ENCODE measurements at regions not wholly inside any gene's neighbourhood (a gene's known extent, or its start where the extent isn't known, plus 50 kb on each side); places are given as distances from the start of the nearest gene placed in this dataset.

DNA sequence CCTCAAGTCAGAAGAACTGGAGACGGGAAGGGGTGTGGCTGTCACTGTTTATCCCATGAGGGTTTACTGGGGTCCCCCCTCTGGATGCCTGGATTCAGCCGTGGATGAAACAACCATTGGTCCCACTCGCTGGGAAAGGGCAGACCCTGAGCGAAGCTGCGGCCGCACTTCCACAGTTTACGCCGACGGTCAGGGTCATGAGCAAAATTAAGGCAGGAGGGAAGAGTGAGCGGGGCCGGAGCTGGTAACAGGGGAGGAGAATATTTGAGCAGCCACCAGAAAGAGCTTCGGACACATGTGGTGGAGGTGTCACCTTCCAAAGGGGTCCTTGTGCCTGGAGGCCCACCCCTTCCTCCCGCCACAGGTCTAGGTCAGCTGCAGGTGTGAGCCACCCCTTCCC lies 344.9 kb downstream of the BRD1 start:
- no peak for TF ChIP-seq ZFX (IDR thresholded peaks at IDR 0.05; ENCODE audit: borderline replicate concordance)
- TF ChIP-seq, protein P1, sequence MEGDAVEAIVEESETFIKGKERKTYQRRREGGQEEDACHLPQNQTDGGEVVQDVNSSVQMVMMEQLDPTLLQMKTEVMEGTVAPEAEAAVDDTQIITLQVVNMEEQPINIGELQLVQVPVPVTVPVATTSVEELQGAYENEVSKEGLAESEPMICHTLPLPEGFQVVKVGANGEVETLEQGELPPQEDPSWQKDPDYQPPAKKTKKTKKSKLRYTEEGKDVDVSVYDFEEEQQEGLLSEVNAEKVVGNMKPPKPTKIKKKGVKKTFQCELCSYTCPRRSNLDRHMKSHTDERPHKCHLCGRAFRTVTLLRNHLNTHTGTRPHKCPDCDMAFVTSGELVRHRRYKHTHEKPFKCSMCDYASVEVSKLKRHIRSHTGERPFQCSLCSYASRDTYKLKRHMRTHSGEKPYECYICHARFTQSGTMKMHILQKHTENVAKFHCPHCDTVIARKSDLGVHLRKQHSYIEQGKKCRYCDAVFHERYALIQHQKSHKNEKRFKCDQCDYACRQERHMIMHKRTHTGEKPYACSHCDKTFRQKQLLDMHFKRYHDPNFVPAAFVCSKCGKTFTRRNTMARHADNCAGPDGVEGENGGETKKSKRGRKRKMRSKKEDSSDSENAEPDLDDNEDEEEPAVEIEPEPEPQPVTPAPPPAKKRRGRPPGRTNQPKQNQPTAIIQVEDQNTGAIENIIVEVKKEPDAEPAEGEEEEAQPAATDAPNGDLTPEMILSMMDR (IDR thresholded peaks at IDR 0.05), result no peak
- H3K27ac ChIP-seq, result no peak overlapping the region

DNA sequence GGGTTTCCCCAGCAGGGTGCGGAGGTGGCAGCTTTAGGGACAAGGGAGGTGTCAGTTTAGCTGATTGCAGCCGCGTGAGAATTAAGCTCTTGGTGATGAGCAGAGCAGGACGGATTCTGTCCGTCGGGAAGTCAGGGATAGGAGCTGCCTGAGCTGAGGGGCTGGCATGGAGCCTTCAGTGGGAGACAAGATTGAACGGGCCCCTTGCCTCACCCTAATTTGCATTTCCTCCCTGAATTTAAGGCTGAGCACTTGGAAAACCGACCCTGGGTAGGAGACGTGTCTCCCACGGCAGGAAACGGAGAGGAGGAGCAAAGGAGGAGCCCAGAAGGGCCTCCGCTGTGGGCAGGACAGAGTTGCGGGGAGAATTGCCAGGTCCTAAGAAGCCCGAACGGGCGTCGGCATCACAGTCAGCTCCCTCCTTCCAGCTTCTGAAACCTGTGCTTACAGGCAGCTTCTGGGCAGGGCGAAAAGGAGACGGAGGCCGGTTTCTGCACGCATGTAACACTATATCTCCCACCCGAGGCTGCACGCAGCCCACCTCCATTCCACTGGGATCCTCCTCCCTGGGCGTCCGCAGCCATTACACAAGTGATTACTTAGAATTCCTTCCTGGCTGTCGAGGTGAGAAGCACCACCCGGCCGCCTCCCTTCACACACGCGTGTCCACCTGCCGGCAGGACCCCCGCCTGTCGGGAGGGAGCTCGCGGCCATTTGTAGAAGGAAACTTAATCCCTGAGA lies 345.8 kb downstream of the BRD1 start:
- no peak for TF ChIP-seq ZFX (IDR thresholded peaks at IDR 0.05; ENCODE audit: borderline replicate concordance)
- no peak overlapping the region for H3K27ac ChIP-seq

DNA sequence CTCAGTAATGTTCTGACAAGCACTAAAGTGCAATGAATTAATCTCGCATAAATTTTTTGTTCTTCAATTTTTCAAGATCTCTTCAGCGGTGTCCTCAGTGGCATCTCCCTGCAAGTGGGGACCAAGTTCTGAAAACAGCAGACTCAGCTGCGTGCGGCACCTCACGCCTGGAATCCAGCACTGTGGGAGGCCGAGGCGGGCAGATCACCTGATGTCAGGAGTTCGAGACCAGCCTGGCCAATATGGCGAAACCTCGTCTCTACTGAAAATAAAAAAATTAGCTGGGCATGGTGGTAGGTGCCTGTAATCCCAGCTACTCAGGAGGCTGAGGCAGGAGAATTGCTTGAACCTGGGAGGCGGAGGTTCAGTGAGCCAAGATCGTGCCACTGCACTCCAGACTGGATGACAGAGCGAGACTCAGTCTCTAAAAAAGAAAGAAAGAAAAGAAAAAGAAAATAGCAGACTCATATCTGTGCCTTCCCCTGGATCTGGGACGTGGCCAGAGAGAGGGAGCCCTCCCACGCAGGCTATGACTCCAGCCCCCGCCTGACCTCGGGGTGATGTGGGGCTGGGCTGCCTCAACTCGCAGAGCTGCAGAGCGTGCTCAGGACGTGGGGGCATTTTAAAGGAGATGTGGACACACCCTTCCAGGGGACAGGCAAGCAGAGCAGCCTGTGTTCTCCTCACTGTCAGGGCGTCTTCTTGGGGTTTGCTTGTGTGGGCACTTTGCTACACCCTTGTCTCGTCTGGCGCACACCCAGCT lies 346.6 kb downstream of the BRD1 start:
- no peak overlapping the region for H3K27ac ChIP-seq
- TF ChIP-seq, protein P1 (IDR thresholded peaks at IDR 0.05), result no peak
- no peak for TF ChIP-seq ZFX (IDR thresholded peaks at IDR 0.05; ENCODE audit: borderline replicate concordance)

DNA sequence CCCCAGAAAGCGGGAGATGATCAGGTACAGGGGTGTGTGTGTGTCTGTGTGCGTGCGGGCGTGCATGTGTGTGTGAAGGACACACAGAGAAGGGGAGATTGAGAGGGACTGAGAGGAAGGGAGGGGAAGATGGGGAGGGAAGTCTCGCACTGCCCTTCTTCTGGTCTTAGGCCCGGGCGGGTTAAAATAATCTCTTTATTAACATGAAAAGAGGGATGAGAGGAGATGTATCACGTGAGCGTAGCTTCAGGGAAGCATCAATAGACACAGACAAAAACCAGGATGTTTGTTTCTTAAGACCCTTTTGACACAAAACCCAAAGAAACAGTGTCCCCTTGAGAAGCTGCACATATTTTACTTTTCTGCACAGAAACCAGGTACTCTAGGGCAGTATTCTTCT lies 347.3 kb downstream of the BRD1 start:
- no peak for TF ChIP-seq ZFX (IDR thresholded peaks at IDR 0.05; ENCODE audit: borderline replicate concordance)
- TF ChIP-seq, protein P1 (IDR thresholded peaks at IDR 0.05), result no peak
- H3K27ac ChIP-seq, result no peak overlapping the region

DNA sequence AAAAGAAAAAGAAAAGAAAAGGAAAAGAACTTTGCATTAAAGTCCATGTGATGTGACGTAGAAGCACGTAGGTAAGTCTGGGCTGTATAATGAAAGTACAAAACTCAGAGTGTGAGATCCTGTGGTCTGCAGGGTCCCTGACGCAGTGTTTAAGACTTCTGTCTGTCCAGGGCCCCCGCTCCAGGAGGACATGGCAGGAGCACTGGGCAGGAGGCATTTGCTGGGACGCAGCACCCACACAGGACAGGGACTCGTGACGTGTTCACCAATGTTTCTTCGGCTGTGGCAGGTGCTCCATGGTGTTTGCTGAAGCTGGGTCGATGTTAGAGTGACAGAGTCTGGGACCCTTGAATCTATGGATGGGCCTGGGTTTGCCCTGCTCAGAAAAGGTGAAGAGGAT lies 348.1 kb downstream of the BRD1 start:
- TF ChIP-seq, protein P1 (IDR thresholded peaks at IDR 0.05), result no peak
- no peak for TF ChIP-seq ZFX (IDR thresholded peaks at IDR 0.05; ENCODE audit: borderline replicate concordance)
- H3K27ac ChIP-seq, result no peak overlapping the region

DNA sequence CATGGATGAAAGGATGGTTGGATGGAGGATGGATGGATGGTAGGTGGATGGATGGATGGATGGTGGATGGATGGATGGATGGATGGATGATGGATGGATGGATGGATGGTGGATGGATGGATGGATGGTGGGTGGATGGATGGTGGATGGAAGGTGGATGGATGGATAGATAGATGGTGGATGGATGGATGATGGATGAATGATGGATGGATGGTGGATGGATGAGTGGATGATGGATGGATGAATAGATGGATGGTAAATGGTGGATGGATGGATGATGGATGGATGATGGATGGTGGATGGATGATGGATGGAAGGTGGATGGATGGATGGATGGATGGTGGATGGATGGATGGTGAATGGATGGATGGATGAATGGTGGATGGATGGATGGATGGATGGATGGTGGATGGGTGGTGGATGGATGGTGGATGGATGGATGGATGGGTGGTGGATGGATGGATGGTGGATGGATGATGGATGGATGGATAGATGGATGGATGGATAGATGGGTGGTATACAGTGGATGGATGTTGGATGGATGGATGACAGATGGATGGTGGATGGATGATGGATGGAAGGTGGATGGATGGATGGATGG lies 350.8 kb downstream of the BRD1 start:
- H3K27ac ChIP-seq, result no peak overlapping the region
- TF ChIP-seq, protein P1 (IDR thresholded peaks at IDR 0.05), result no peak
- no peak for TF ChIP-seq ZFX (IDR thresholded peaks at IDR 0.05; ENCODE audit: borderline replicate concordance)

DNA sequence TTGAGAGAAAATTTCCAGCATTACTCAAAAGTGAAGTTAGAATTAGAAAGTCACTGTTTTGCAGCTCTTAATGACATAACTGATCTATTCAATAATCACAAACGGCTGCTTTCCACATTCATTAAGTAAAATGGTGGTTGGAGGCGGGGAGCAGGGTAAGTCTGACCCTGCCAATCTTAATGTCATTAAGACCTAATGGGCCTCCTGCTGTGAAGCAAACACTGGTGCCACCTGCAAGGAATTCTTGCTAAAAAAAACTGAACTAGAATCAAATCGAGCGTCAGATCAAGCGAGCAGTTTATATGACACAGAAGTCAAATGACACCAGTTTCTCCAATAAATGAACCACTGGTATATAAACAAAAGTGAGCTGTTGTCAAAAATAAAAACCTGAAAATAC lies 351.5 kb downstream of the BRD1 start:
- TF ChIP-seq ZFX (IDR thresholded peaks at IDR 0.05; ENCODE audit: borderline replicate concordance), result no peak
- TF ChIP-seq, protein P1 (IDR thresholded peaks at IDR 0.05), result no peak
- no peak overlapping the region for H3K27ac ChIP-seq
